Stimulated activated CD8-positive, alpha-beta memory T cell treated with anti-CD3 and anti-CD28 coated beads, Interleukin-4, amount 100 ng/mL, for 1 hour (primary cell): ENCODE measurements at regions not wholly inside any gene's neighbourhood (a gene's known extent, or its start where the extent isn't known, plus 50 kb on each side); places are given as distances from the start of the nearest gene placed in this dataset.

Experiments used
- DNase-seq, 2 donors: peaks; one replicate each; pipeline ENCODE4 v3.0.0-alpha.2; 2020; ENCODE audit warnings: low read depth in 2 of 2, low spot score in 1 of 2

DNA sequence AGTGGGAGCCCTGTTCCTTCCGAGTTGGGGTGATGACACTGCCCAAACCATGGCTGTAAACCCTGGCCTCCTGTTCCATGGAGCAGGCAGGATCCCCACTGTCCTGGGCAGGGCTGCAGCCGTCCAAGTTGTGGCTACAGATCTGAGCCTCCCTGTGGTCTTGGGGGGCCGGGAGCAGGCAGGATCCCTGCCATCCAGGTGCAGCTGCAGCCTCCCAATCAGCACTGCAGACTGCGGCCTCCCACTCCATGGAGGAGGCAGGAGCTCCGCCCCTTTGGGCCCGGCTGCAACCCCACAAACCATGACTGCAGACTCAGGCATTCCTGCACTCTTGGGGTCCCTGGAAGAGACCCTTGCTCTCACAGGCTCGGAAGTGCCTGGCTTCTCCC, 872.1 kb upstream of the GJE1 start:
- DNase-seq: no peak

DNA sequence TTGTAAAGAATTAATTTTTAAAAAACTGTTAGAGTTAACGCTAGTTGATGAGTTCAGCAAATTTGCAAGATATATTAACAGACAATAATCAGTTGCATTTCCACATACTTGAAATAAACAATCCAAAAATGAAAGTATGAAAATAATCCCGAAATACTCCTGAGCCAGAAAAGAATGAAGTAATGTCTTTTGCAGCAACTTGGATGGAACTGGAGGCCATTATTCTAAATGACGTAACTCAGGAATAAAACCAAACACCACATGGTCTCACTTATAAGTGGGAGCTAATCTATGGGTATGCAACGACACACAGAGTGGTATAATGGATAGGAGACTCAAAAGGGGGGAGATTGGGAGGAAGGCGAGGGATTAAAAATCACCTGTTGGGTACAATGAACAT, 872.9 kb upstream of the GJE1 start:
- DNase-seq: no peak

DNA sequence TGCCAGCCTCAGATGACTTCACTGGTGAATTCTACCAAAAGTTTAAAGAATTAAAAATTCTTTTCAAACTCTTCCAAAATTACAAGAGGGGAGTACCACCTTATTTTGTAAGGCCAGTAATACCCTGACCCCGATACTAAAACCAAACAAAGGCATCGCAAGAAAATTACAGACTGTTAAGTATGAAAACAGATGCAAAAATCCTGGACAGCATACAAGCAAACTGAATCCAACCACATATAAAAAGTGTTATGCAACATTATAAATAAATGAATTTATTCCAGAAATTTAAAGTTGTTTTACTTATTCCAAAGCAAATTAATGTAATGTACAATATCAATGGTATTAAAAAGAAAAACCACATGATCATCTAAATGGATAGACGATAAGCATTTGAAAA, 873.6 kb upstream of the GJE1 start:
- DNase-seq: no peak

GRCh38 chr6:141258516-141258915, 874.2 kb upstream of the GJE1 start:
- no peak for DNase-seq

- no peak for DNase-seq
Measured at GRCh38 chr6:141254336-141254735, 878.4 kb upstream of the GJE1 start.

GRCh38 chr6:141252828-141253608, 879.7 kb upstream of the GJE1 start:
- no peak for DNase-seq

GRCh38 chr6:141251286-141251685, 881.4 kb upstream of the GJE1 start:
- DNase-seq: no peak

DNA sequence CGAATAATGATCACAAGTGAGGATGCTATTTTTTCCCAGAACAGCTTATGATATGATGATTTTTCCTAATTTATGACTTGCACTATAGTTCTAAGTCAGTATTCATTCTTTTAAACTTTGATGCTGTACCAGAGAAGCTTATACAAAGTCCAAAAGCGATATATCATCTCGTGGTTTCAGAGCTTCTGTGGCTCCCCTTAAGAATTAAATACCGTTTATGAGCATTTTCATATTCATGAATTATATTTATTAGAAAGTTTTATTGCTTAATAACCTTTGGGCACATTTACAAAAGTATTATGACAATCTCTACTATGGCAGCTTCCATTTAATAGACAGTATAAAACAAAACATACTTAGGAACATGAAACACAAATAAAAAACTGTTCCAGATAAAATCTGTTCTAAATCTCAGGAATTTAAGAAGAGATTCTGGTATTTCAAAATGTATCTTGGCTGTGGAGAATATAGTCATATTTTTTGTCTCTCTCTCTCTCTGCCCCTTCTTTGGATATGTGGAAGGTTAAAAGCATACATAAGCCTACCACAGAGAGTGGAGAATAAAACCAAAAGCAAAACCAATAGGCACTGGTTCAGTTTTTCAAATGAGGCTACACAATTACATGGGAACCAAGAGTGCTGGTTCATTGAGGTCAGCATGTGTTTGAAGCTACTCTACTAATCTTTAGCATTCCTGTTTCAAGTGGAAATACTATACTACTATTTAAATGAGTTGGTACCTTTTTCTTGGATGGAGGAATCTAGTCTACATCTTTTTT, 884.5 kb upstream of the GJE1 start:
- DNase-seq: no peak

DNA sequence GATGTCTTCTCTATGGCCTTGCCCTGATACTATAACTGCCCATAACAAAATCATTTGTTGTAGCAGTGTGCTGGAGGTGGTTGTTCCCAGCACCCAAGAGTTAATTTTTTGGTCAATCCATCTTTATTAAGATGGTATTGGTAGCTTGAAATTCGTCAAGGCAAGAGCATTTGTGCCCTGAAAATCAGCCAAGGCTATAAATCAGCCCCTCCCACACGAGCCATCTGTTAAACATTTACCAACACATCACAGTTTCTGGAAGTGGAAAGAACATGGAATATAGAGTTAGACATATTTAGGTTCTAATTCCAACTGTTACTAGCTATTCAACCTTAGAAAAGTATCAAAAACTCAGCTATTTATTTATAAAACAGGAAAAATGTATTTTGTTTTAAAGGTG, 888.4 kb upstream of the GJE1 start:
- DNase-seq: no peak

DNA sequence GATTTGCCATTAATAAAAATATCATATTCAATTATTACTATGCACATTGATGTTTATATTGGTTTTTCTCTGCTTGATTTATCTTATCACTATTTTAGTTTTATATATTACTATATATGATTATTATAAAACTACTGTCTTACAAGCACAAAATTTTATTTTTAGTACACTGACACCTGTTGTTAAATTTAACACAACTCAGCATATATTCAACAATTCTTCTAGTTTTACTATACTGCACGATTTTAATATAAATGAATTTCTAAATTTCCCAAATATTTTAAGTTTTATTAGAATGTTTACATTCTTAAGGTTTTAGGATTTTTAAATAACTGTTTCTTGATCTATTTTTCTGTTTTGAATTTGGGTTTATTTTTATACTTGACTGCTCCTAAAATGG, 889.8 kb upstream of the GJE1 start:
- DNase-seq: no peak

DNA sequence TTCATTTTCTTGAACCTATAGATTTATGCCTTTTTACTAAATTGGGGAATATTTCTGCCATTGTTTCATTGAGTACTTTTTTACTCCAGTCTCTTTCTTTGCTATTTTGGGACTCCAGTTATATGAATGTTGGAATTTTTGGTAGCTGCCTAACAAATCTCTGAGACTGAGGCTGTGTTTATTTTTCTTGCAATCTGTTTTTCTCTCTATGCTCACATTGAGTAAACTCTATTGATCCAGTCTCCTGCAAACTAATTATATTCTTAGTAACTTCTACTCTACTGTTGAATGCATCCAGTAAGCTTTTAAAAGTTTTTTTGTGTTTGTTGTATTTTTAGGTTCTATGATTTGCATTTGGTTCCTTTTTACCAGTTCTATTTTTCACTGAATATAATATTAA, 903.4 kb upstream of the GJE1 start:
- no peak for DNase-seq

GRCh38 chr6:141218583-141218982, 914.1 kb upstream of the GJE1 start:
- DNase-seq: no peak

- no peak for DNase-seq
Measured at GRCh38 chr6:141216726-141217125, 916.0 kb upstream of the GJE1 start.

- DNase-seq: no peak
Measured at GRCh38 chr6:141212296-141212695, 920.4 kb upstream of the GJE1 start.

GRCh38 chr6:141211845-141212244, 920.9 kb upstream of the GJE1 start:
- DNase-seq: no peak

GRCh38 chr6:141210901-141211300, 921.8 kb upstream of the GJE1 start:
- no peak for DNase-seq

DNA sequence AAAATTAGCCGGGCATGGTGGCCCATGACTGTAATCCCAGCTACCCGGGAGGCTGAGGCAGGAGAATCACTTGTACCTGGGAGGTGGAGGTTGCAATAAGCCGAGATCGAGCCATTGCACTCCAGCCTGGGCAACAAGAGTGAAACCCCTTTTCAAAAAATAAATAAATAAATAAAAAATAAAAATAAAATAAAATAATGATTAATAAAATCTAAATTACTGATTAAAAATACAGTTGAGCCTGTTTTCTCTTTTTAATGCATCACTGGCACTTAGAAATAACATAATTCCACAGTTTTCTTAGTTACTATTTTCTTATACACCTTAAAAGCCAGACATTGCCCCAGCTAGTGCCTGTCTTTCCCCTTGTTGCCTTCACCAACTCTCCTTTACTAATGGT, 922.8 kb upstream of the GJE1 start:
- no peak for DNase-seq

DNA sequence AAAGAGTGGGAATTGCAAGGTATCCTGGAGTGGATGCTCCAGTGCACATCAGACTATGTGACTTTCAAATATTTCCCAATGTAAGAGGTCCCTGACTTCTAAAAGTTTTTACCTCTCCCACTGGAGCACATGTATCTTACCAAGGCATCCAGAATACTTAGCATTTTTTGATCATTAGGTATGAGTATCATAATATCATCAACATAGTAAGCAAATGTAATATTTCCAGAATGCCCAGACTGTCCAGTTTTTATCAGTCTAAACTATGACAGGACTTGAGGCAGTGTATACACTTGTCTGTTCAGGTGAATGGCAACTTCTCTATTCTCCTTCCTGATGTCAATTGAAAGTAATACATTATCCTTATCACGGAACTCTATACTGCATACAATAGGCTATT, 924.6 kb upstream of the GJE1 start:
- DNase-seq: no peak

- DNase-seq: no peak
Measured at GRCh38 chr6:141203902-141204575, 928.7 kb upstream of the GJE1 start.

GRCh38 chr6:141202626-141203025, 930.1 kb upstream of the GJE1 start:
- DNase-seq: no peak

- DNase-seq: no peak
Measured at GRCh38 chr6:141199074-141199473, 933.7 kb upstream of the GJE1 start.

DNA sequence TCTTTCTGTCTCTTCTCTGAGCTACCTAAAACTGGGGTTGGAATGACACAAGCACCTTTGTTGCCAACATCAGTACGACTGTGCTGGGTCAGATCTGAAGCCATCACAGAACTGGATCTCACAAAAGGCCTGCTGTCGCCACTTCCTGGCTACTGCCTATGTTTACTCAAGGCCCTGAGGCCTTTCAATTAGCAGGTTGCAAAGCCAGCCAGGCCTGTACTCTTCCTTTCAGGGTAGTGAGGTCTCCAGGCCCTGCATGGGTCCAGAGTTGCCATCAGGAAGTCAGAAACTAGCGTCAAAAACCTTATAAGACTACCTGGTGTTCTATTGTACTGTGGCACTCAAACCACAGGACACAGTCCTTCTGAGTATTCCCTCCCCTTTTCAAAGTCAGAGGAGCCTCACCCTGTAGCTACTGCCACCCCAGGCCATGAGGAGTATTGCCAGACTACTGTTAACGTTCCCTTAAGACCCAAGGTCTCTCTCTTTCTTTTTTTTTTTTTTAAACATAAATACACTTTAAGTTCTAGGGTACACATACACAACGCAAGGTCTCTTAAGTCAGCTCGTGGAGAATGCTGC, 937.4 kb upstream of the GJE1 start:
- DNase-seq: no peak
